ENCODE measurements at regions not wholly inside any gene's neighbourhood (a gene's known extent, or its start where the extent isn't known, plus 50 kb on each side); places are given as distances from the start of the nearest gene placed in this dataset.

- H3K36me3 ChIP-seq (ENCODE audit: control insufficient read depth in 4 of 4, insufficient read depth in 3 of 4, low read depth in 1 of 4, low read length in 3 of 4): no peaks in the 10 kb centered on the region
- no peak overlapping the region for H3K9ac ChIP-seq (ENCODE audit: low read depth in 1 of 2, low read length in 2 of 2)
- H3K4me3 ChIP-seq (ENCODE audit: low read depth in 1 of 3, low read length in 3 of 3): no peak overlapping the region
- no peak overlapping the region for H3K27ac ChIP-seq (ENCODE audit: low read depth in 1 of 2, low read length in 2 of 2)
- no peaks in the 10 kb centered on the region for H3K27me3 ChIP-seq (ENCODE audit: control insufficient read depth in 4 of 4, insufficient read depth in 4 of 4, low read length in 3 of 4)
- no peak for DNase-seq (ENCODE audit: low spot score)
- TF ChIP-seq RXRA (IDR thresholded peaks at IDR 0.05): no peak
- no peak for TF ChIP-seq JUND (IDR thresholded peaks at IDR 0.05)
- TF ChIP-seq RAD21 (IDR thresholded peaks at IDR 0.05): no peak
- no peak for TF ChIP-seq MAX (IDR thresholded peaks at IDR 0.05)
- no peak for TF ChIP-seq GABPA (IDR thresholded peaks at IDR 0.05 in 1 of 2, conservative IDR thresholded peaks at IDR 0.05 in 1 of 2)
- TF ChIP-seq, protein P1, sequence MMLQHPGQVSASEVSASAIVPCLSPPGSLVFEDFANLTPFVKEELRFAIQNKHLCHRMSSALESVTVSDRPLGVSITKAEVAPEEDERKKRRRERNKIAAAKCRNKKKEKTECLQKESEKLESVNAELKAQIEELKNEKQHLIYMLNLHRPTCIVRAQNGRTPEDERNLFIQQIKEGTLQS (IDR thresholded peaks at IDR 0.05): no peak
- TF ChIP-seq FOXA1 (IDR thresholded peaks at IDR 0.05): no peak
- no peak for TF ChIP-seq FOXA2 (IDR thresholded peaks at IDR 0.05)
- TF ChIP-seq SP1 (IDR thresholded peaks at IDR 0.05): no peak
- no peak for TF ChIP-seq NR2F2 (IDR thresholded peaks at IDR 0.05)
- no peak for TF ChIP-seq EGR1 (IDR thresholded peaks at IDR 0.05; ENCODE audit: low read depth in 2 of 2)
- no peak for TF ChIP-seq HNF4G (IDR thresholded peaks at IDR 0.05)
- no peak for TF ChIP-seq HNF4A (conservative IDR thresholded peaks at IDR 0.05)
- TF ChIP-seq, protein P2, sequence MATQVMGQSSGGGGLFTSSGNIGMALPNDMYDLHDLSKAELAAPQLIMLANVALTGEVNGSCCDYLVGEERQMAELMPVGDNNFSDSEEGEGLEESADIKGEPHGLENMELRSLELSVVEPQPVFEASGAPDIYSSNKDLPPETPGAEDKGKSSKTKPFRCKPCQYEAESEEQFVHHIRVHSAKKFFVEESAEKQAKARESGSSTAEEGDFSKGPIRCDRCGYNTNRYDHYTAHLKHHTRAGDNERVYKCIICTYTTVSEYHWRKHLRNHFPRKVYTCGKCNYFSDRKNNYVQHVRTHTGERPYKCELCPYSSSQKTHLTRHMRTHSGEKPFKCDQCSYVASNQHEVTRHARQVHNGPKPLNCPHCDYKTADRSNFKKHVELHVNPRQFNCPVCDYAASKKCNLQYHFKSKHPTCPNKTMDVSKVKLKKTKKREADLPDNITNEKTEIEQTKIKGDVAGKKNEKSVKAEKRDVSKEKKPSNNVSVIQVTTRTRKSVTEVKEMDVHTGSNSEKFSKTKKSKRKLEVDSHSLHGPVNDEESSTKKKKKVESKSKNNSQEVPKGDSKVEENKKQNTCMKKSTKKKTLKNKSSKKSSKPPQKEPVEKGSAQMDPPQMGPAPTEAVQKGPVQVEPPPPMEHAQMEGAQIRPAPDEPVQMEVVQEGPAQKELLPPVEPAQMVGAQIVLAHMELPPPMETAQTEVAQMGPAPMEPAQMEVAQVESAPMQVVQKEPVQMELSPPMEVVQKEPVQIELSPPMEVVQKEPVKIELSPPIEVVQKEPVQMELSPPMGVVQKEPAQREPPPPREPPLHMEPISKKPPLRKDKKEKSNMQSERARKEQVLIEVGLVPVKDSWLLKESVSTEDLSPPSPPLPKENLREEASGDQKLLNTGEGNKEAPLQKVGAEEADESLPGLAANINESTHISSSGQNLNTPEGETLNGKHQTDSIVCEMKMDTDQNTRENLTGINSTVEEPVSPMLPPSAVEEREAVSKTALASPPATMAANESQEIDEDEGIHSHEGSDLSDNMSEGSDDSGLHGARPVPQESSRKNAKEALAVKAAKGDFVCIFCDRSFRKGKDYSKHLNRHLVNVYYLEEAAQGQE (IDR thresholded peaks at IDR 0.05): no peak
- TF ChIP-seq YY1 (IDR thresholded peaks at IDR 0.05): no peak
- TF ChIP-seq ZBTB33 (IDR thresholded peaks at IDR 0.05): no peak
- TF ChIP-seq CTCF (IDR thresholded peaks at IDR 0.05; ENCODE audit: low read depth, low read length, missing input control): no peak
- H3K9me3 ChIP-seq (ENCODE audit: control insufficient read depth in 4 of 4, low read length in 3 of 4): no peaks in the 10 kb centered on the region
- no peaks in the 10 kb centered on the region for H3K4me1 ChIP-seq (ENCODE audit: control insufficient read depth in 4 of 4, insufficient read depth in 4 of 4, low read length in 3 of 4)
Observed at GRCh38 chr11:81112718-81113117, 1620.9 kb downstream of the FAM181B start.

DNA sequence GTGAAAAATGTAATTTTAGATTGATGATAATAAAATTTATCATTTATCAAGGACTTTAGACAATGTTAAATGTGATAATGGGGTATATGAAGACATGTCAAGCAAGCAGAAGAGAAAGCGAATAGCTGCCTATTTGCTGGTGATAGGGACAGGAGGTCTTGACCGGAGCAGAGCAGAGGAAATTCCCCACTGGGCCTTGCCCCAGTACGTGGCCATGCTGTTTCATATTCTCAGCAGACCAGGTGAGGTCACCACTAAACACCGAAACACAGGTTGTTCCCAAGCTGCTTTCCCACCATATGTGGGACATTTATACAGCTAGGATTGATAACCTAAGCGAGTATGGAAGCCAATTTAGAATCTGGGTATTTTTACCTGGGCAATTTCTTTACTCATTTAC, 1629.6 kb downstream of the FAM181B start:
- Histone ChIP-seq H3K4me1 (ENCODE audit: control insufficient read depth in 4 of 4, insufficient read depth in 4 of 4, low read length in 3 of 4) (no peaks in the 10 kb centered on the region), H3K4me3 (ENCODE audit: low read depth in 1 of 3, low read length in 3 of 3) (no peak overlapping the region), H3K9ac (ENCODE audit: low read depth in 1 of 2, low read length in 2 of 2) (no peak overlapping the region), H3K27me3 (ENCODE audit: control insufficient read depth in 4 of 4, insufficient read depth in 4 of 4, low read length in 3 of 4) (no peaks in the 10 kb centered on the region), H3K9me3 (ENCODE audit: control insufficient read depth in 4 of 4, low read length in 3 of 4) (no peaks in the 10 kb centered on the region), H3K27ac (ENCODE audit: low read depth in 1 of 2, low read length in 2 of 2) (no peak overlapping the region), H3K36me3 (ENCODE audit: control insufficient read depth in 4 of 4, insufficient read depth in 3 of 4, low read depth in 1 of 4, low read length in 3 of 4) (no peaks in the 10 kb centered on the region)
- WGBS: 71% methylated on average over 5 of the region's 5 CpGs
- DNase-seq (ENCODE audit: low spot score): no peak
- TF ChIP-seq HNF4G (IDR thresholded peaks at IDR 0.05) (no peak), FOXA2 (IDR thresholded peaks at IDR 0.05) (no peak)

All from liver (tissue), 8 donors.